Activated naive CD8-positive, alpha-beta T cell treated with anti-CD3 and anti-CD28 coated beads, Interleukin-2, amount 10 ng/mL, durations not matched to agents 7 days and 5 days (primary cell): ENCODE measurements at regions not wholly inside any gene's neighbourhood (a gene's known extent, or its start where the extent isn't known, plus 50 kb on each side); places are given as distances from the start of the nearest gene placed in this dataset.

Source experiments
- ATAC-seq: fragments of 150-1000 bp; cut with Tn5 transposase; one replicate; pipeline ENCODE4 v1.10.0; 2021; ENCODE audit warnings: low read depth, moderate library complexity
- POLR2A ChIA-PET: fragments of 350-600 bp; sonication (Branson Sonifier 250); formaldehyde crosslinking; loops from one replicate; lab custom pipeline; 2021; ENCODE audit warnings: antibody characterized with exemption; lab: Charles Lee
- DNase-seq: peaks from one replicate; pipeline ENCODE4 v3.0.0; 2021
- H3K27ac Mint-ChIP-seq: one replicate; pipeline ENCODE4 v1.8.0; 2022; ENCODE audit warnings: mild to moderate bottlenecking, mixed read lengths
- H3K27me3 Mint-ChIP-seq: one replicate; pipeline ENCODE4 v1.8.0; 2022; ENCODE audit warnings: mild to moderate bottlenecking, moderate library complexity, mixed read lengths
- H3K36me3 Mint-ChIP-seq: one replicate; pipeline ENCODE4 v1.8.0; 2021; ENCODE audit warnings: mild to moderate bottlenecking, mixed read lengths
- H3K4me1 Mint-ChIP-seq: one replicate; pipeline ENCODE4 v1.8.0; 2021; ENCODE audit warnings: mixed read lengths
- H3K4me3 Mint-ChIP-seq: one replicate; pipeline ENCODE4 v1.8.0; 2022; ENCODE audit warnings: mild to moderate bottlenecking, moderate library complexity, mixed read lengths
- H3K9me3 Mint-ChIP-seq: one replicate; pipeline ENCODE4 v1.8.0; 2021; ENCODE audit warnings: mixed read lengths

DNA sequence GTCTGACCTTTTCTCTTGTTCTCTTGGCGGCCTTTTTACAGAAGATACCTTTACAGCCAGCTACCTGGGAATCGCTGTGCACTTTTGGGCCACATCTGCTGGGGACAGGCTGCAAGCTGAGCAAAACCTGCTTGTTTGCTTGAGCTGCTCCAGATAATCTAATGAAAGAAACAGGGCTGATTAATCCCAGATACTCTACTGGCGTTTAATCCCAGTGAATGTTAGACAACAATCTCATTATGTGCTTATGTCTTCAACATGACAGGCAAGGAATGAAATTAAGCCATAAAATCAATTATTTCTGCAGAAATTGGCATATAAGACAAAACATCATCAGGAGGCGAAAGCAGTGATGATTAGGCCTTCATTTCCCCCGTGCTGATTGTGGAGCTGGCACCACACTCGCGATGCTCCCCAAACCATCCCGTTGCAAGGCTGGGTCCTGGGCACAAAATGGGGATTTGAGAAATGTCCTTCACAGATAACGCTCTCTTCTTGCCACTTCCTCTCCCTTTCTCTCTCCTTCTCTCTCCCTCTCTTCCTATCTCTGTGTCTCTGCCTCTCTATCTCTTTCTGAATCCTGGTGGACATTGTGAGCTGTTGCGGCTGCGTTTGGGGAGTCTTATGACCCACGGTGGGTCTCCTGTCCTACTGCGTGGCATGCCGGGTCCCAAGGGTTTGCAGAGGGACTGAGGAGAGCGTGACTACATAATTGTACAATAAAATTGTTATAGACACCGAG is 1053.8 kb downstream of the TBC1D22A start:
- Mint-ChIP-seq H3K4me3 (no peak overlapping the region), H3K36me3 (no peaks in the 10 kb centered on the region), H3K9me3 (peaks cover 4% of the 10 kb centered on the region), H3K27me3 (no peaks in the 10 kb centered on the region), H3K4me1 (peaks cover 1% of the 10 kb centered on the region), H3K27ac (no peak overlapping the region)
- POLR2A ChIA-PET: no interaction called here
- ATAC-seq (no peak), DNase-seq (no peak)

DNA sequence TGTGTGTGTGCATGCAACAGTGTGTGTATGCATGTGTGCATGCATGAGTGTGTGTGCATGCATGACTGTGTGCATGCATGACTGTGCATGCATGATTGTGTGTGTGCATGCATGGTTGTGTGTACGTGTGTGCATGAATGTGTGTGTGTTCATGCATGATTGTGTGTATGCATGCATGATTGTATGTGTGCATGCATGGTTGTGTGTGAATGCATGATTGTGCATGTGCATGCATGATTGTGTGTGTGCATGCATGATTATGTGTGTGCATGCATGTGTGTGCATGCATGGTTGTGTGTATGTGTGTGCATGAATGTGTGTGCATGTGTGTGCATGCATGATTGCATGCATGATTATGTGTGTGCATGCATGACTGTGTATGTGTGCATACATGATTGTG is 1052.0 kb downstream of the TBC1D22A start:
- peaks cover 2% of the 10 kb centered on the region for H3K36me3 Mint-ChIP-seq
- ATAC-seq (no peak), DNase-seq (no peak)
- H3K9me3 Mint-ChIP-seq: peaks cover 8% of the 10 kb centered on the region
- no peak overlapping the region for H3K27ac Mint-ChIP-seq
- H3K4me1 Mint-ChIP-seq: peaks cover 3% of the 10 kb centered on the region
- no peak overlapping the region for H3K4me3 Mint-ChIP-seq
- H3K27me3 Mint-ChIP-seq: no peaks in the 10 kb centered on the region
- POLR2A ChIA-PET: no interaction called here

DNA sequence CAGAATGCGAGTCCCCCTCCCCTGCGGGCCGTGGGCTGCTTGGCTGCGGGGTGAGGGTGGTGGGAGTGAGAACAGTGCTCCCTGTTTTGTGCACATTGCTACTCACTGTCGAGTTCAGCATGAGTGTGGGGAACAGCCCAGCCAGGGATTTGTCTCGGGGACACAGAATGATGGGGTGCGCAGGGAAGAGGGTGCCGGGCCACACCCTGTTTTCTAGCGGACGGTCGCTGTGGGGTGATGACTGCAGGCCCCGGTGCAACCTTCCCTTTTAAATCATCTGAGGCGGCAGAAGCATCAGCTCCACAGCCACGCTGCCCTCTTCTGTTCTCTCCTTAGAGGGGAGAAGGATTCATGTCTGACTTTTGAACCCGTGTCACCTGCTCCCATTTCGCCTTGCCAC is 1051.2 kb downstream of the TBC1D22A start:
- Mint-ChIP-seq H3K9me3 (peaks cover 8% of the 10 kb centered on the region), H3K4me1 (peaks cover 3% of the 10 kb centered on the region), H3K36me3 (peaks cover 2% of the 10 kb centered on the region), H3K27ac (no peak overlapping the region), H3K27me3 (no peaks in the 10 kb centered on the region), H3K4me3 (no peak overlapping the region)
- no peak for DNase-seq
- POLR2A ChIA-PET: no interaction called here
- ATAC-seq: no peak

DNA sequence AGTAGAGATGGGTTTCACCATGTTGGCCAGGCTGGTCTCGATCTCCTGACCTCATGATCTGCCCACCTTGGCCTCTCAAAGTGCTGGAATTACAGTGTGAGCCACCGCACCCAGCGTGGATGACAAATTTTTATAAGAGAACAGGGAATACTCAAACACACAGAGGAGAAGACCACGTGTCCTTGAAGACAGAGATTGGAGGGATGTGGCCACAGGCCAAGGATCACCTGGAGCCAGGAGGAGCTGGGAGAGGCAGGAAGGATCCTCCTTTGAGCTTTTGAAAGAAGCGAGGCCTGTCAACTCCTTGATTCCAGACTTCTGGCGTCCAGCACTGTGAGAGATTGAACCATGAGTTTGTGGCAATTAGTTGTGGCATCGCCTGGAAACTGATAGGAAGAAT is 1049.5 kb downstream of the TBC1D22A start:
- Mint-ChIP-seq H3K27me3 (peaks cover 4% of the 10 kb centered on the region), H3K27ac (no peak overlapping the region), H3K4me1 (peaks cover 2% of the 10 kb centered on the region), H3K36me3 (peaks cover 2% of the 10 kb centered on the region), H3K4me3 (no peak overlapping the region), H3K9me3 (peaks cover 4% of the 10 kb centered on the region)
- POLR2A ChIA-PET: no interaction called here
- DNase-seq: no peak
- ATAC-seq: no peak

DNA sequence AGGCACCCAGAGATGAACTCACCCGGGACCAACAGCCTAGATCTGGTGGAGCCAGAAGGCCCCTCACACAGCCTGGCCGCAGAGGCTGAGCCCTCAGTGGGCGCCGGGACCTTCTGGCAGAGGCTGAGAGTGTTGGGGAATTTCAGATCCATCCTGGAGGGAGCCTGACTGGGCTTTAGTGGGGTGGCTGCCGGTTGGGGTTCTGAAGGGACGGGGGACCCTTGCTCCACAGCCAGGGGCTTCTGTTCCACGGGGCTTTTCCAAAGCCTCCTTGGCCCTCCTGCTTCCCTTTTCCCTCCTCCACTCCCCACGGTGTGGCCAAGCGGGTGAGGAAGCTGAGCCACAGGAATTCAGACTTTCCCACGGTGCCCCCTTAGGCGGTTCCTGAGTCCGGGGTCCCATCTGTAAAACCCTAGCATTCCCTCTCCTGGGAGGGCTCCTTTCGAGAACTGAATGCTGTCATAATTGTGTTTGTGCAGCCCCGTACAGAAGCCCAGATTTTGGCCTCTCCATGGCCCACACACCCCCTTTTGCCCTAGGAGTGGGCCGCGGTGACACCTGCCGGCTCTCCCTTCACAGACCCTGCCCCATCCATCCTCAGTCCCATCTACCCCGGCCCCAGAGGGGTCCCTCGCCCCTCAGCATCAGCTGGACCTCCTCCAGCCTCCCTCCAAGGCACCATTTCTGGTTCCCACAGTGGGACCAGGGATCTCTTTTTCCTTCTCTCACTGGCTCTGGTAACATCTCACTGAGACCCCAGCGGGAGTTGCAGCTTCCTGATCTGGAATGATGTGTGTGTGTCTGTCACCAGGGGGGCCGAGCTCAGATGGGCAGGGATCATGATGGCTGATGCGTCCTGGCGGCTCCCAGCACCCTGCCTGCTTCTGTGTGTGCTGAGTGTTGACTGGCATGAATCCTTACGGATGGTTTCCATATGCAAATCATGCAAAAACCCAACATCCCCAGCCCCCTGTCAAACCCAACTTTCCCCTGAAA is 1048.4 kb downstream of the TBC1D22A start:
- Mint-ChIP-seq H3K36me3 (peaks cover 2% of the 10 kb centered on the region), H3K27ac (no peak overlapping the region), H3K4me3 (no peak overlapping the region), H3K4me1 (peaks cover 2% of the 10 kb centered on the region), H3K27me3 (peaks cover 4% of the 10 kb centered on the region), H3K9me3 (peaks cover 4% of the 10 kb centered on the region)
- DNase-seq (no peak), ATAC-seq (no peak)
- POLR2A ChIA-PET: no interaction called here

DNA sequence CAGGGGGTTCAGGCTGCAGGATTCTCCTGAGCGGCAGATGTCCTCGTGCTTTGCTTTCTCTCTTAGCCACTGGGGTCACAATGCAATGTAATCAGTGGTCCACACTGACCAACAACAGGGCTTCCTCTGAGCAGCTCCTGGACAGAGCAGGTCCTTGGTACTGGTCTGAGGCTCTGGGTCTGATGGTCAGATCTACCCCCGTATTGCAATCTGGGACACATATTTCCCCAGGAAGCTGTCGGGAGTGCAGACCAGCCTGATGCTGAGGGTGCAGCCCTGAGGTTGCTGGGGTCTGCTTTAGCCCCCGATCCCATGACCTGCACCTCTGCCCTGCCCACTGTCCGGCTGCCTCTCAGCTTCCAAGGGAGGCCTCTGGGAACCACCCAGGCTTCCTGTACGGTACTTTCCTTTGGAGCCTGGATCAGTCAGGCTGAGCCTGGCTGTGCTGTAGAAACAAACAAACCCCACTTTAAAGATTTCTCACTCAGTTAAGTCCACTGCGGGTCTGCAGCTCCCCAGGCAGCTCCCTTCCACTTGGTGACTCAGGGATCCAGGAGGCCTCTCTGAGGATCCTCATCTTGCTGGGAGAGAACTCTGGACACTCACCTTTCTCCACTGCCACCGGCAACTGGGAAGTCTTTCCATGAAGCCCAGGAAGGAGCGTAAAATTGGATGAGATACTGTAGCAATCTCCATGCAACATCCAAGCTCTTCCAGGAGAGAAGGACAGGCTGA is 1046.6 kb downstream of the TBC1D22A start:
- DNase-seq: no peak
- peaks cover 4% of the 10 kb centered on the region for H3K9me3 Mint-ChIP-seq

DNA sequence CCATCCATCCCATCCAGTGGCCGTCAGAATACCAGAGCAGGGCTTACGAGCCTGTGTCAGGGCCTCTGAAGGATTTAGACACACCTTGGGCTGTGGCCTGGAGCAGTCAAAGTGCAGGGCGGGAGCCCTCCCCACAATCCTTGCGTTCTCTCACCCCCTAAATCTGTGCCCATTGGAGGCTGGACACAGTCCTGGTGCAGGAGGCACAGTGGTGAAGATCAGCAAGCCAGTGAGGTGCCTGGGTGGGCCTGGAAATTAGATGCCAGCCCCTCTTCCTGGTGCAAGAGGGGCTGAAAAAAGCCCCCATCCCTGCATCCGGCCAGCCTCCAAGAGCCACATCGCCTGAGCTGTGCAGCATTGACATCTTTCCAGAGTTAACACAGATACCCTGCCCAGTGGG is 1045.8 kb downstream of the TBC1D22A start:
- POLR2A ChIA-PET: no interaction called here
- peaks cover 4% of the 10 kb centered on the region for H3K27me3 Mint-ChIP-seq
- no peak for ATAC-seq
- no peak overlapping the region for H3K4me3 Mint-ChIP-seq
- DNase-seq: no peak
- H3K9me3 Mint-ChIP-seq: peaks cover 4% of the 10 kb centered on the region
- peaks cover 2% of the 10 kb centered on the region for H3K36me3 Mint-ChIP-seq
- peaks cover 2% of the 10 kb centered on the region for H3K4me1 Mint-ChIP-seq
- H3K27ac Mint-ChIP-seq: no peak overlapping the region

More for the DNA sequence above, 1046.6 kb downstream of the TBC1D22A start:
- Mint-ChIP-seq H3K27ac (no peak overlapping the region), H3K4me1 (peaks cover 2% of the 10 kb centered on the region), H3K27me3 (peaks cover 4% of the 10 kb centered on the region), H3K36me3 (peaks cover 2% of the 10 kb centered on the region), H3K4me3 (no peak overlapping the region)
- no peak for ATAC-seq
- POLR2A ChIA-PET: no interaction called here

DNA sequence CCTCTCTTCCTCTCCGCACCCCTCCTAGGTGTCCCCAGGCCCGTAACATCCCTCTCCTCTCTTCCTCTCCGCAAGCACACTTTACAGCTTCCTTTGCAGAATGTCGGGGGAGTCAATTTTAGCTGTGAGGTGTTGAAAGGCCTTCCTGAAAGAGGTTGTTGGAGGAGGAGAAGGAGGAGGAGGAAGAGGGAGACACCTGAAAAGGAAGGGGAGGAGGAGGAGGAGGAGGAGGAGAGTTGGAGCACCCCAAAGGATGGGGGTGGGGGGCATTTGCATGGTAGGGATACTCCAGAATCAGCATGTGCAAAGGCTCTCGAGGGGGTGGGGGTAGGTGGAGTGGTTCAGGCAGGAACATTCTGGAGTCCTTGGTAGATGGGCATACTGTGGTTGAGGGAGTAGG is 1045.1 kb downstream of the TBC1D22A start:
- no peak overlapping the region for H3K27ac Mint-ChIP-seq
- no peak overlapping the region for H3K4me3 Mint-ChIP-seq
- peaks cover 7% of the 10 kb centered on the region for H3K27me3 Mint-ChIP-seq
- H3K36me3 Mint-ChIP-seq: peaks cover 2% of the 10 kb centered on the region
- DNase-seq (no peak), ATAC-seq (no peak)
- H3K9me3 Mint-ChIP-seq: peaks cover 4% of the 10 kb centered on the region
- peaks cover 2% of the 10 kb centered on the region for H3K4me1 Mint-ChIP-seq
- POLR2A ChIA-PET: no interaction called here

DNA sequence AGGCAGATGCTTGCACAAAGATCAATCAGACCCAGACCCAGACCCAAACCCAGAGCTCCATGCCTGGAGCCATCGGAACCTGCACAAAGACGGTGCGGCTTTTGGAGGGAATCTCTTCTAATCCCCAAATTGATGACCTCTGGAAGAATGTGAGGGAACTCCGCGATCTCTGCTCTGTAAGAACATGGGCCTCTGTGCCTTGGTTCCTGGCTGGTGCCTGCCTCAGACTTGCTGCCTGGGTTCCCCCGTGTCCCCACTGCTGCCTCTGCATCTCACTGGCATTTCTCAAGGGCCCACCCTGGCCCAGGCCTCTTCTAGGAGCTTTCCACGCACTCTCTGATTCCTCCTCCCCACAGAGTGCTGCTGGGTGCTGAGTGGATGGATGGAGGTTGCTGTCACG is 1044.4 kb downstream of the TBC1D22A start:
- Mint-ChIP-seq H3K27ac (no peak overlapping the region), H3K36me3 (peaks cover 2% of the 10 kb centered on the region), H3K9me3 (peaks cover 4% of the 10 kb centered on the region), H3K27me3 (peaks cover 12% of the 10 kb centered on the region), H3K4me3 (no peak overlapping the region), H3K4me1 (peaks cover 2% of the 10 kb centered on the region)
- POLR2A ChIA-PET: no interaction called here
- no peak for ATAC-seq
- no peak for DNase-seq

DNA sequence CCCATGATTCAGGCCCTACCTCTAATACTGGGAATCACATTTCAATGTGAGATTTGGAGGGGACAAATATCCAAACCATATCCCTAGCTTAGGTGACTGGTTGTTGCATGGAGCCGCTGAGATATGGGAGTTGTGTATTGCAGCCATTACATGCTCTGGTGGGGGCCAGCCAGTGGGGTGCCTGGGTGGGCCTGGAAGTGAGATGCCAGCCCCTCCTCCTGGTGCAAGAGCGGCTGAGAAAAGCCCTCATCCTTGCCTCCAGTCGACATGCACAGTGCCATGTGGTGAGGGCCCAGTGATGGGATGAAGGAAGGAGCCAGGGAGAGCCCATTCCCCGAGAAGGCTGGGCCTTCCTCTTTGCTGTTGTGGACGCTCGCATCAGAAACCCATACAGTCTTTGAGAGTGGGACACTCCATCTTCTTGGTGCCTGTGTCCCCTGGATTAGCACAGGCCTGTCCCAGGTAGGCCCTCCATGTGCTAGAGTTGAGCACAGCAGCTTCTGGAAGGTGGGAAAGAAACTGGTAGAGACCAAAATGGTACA is 1043.0 kb downstream of the TBC1D22A start:
- Mint-ChIP-seq H3K9me3 (peaks cover 4% of the 10 kb centered on the region), H3K27ac (no peak overlapping the region), H3K4me3 (no peak overlapping the region), H3K4me1 (peaks cover 2% of the 10 kb centered on the region), H3K36me3 (peaks cover 2% of the 10 kb centered on the region), H3K27me3 (peaks cover 19% of the 10 kb centered on the region)
- POLR2A ChIA-PET: no interaction called here
- DNase-seq (no peak), ATAC-seq (no peak)

DNA sequence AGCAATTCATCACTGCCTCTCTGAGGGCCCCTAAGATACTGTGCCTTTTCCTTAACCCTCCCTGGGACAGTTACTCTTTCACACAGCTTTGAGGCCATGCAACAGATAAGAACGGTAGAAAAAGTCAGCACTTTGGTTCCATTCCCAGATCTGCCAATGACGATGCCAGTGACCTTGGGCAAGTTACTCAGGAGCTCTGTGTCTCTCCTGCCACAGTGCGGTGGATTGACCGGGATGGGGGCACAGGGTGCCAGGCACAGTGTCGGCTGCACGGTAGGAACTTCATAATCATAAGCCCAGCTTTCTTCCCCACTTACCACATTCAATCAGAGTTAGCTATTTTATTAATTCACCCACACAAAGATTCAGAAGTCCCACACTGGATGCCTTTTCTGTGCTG is 1041.8 kb downstream of the TBC1D22A start:
- no peaks in the 10 kb centered on the region for H3K4me1 Mint-ChIP-seq
- DNase-seq: no peak
- H3K27ac Mint-ChIP-seq: no peak overlapping the region
- H3K36me3 Mint-ChIP-seq: no peaks in the 10 kb centered on the region
- no peak for ATAC-seq
- H3K27me3 Mint-ChIP-seq: peaks cover 21% of the 10 kb centered on the region
- POLR2A ChIA-PET: no interaction called here
- H3K4me3 Mint-ChIP-seq: no peak overlapping the region
- H3K9me3 Mint-ChIP-seq: no peaks in the 10 kb centered on the region

DNA sequence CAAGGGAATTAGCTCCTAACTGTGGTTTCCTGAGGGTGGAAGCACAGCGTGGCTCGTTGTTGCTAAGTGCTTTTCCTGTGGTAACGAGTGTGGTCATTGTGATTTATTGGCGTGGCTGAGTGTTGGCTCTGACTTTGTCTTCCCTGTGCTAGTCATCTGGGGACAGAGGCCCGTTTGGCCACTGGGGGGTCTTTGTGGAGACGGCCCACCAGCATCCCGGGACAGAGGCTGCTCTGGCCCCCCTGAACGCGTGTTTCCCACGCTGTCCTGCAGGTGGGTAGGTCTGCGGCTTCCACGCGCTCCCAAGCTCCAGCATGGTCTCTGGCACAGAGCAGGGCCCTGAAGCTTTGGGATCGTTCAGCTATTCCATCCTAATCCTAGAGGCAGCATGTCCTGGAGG is 1040.0 kb downstream of the TBC1D22A start:
- Mint-ChIP-seq H3K27me3 (peaks cover 21% of the 10 kb centered on the region), H3K4me1 (no peaks in the 10 kb centered on the region), H3K4me3 (no peak overlapping the region), H3K27ac (no peak overlapping the region), H3K36me3 (no peaks in the 10 kb centered on the region), H3K9me3 (no peaks in the 10 kb centered on the region)
- no peak for DNase-seq
- no peak for ATAC-seq
- POLR2A ChIA-PET: no interaction called here
